GM23248 (cell line): ENCODE measurements at regions not wholly inside any gene's neighbourhood (a gene's known extent, or its start where the extent isn't known, plus 50 kb on each side); places are given as distances from the start of the nearest gene placed in this dataset.

Experiments
- EZH2 ChIP-seq: fragments of 200-600 bp; sonication (generic); IDR thresholded peaks from 2 replicates; pipeline ENCODE4 v1.6.1; 2018; ENCODE audit warnings: antibody characterized with exemption, mild to moderate bottlenecking; ENCODE audit not compliant: insufficient read depth, poor library complexity, severe bottlenecking
- EZH2phosphoT487 ChIP-seq: fragments of 200-600 bp; sonication (generic); IDR thresholded peaks from 2 replicates; pipeline ENCODE4 v1.6.1; 2018; ENCODE audit warnings: antibody characterized with exemption, moderate library complexity, mild to moderate bottlenecking, low read depth; ENCODE audit not compliant: insufficient read depth

- TF ChIP-seq EZH2phosphoT487 (no peak), EZH2 (no peak)
These were observed 192.6 kb upstream of the FGGY start for GRCh38 chr1:59104191-59104760.
